ENCODE measurements at regions not wholly inside any gene's neighbourhood (a gene's known extent, or its start where the extent isn't known, plus 50 kb on each side); places are given as distances from the start of the nearest gene placed in this dataset.

- no peak for DNase-seq
Observed at GRCh38 chr18:37985126-37985525, 419.5 kb upstream of the CELF4 start.

- no peak for DNase-seq
Observed at GRCh38 chr18:37980556-37980955, 415.0 kb upstream of the CELF4 start.

GRCh38 chr18:37975446-37975845, 409.8 kb upstream of the CELF4 start:
- DNase-seq = no peak

- no peak for DNase-seq
Observed at GRCh38 chr18:37967261-37967660, 401.7 kb upstream of the CELF4 start.

- no peak for DNase-seq
Observed at GRCh38 chr18:37965572-37965970, 400.0 kb upstream of the CELF4 start.

- no peak for DNase-seq
Observed at GRCh38 chr18:37964885-37965571, 399.4 kb upstream of the CELF4 start.

GRCh38 chr18:37963837-37964236, 398.2 kb upstream of the CELF4 start:
- DNase-seq = no peak

- no peak for DNase-seq
Observed at GRCh38 chr18:37962316-37962966, 396.8 kb upstream of the CELF4 start.

GRCh38 chr18:37958499-37958898, 392.9 kb upstream of the CELF4 start:
- DNase-seq = no peak

GRCh38 chr18:37956902-37957301, 391.3 kb upstream of the CELF4 start:
- DNase-seq = no peak

GRCh38 chr18:37956020-37956419, 390.4 kb upstream of the CELF4 start:
- no peak for DNase-seq

GRCh38 chr18:37955201-37955600, 389.6 kb upstream of the CELF4 start:
- no peak for DNase-seq

GRCh38 chr18:37953876-37954275, 388.3 kb upstream of the CELF4 start:
- DNase-seq = no peak

- DNase-seq = no peak
Observed at GRCh38 chr18:37948471-37948870, 382.9 kb upstream of the CELF4 start.

- DNase-seq = no peak
Observed at GRCh38 chr18:37946324-37946723, 380.7 kb upstream of the CELF4 start.

GRCh38 chr18:37944700-37945270, 379.2 kb upstream of the CELF4 start:
- DNase-seq = no peak

GRCh38 chr18:37937287-37937686, 371.7 kb upstream of the CELF4 start:
- DNase-seq = no peak

- DNase-seq = no peak
Observed at GRCh38 chr18:37935086-37935485, 369.5 kb upstream of the CELF4 start.

GRCh38 chr18:37930640-37931039, 365.0 kb upstream of the CELF4 start:
- no peak for DNase-seq

- DNase-seq = no peak
Observed at GRCh38 chr18:37922162-37922561, 356.6 kb upstream of the CELF4 start.

GRCh38 chr18:37920865-37921264, 355.3 kb upstream of the CELF4 start:
- DNase-seq = no peak

- no peak for DNase-seq
Observed at GRCh38 chr18:37913051-37913450, 347.5 kb upstream of the CELF4 start.

GRCh38 chr18:37902344-37902743, 336.7 kb upstream of the CELF4 start:
- no peak for DNase-seq

GRCh38 chr18:37900326-37900725, 334.7 kb upstream of the CELF4 start:
- DNase-seq = no peak

GRCh38 chr18:37889963-37890362, 324.4 kb upstream of the CELF4 start:
- no peak for DNase-seq
